Cardiac muscle cell (in vitro differentiated cells and primary cell): ENCODE measurements at regions not wholly inside any gene's neighbourhood (a gene's known extent, or its start where the extent isn't known, plus 50 kb on each side); places are given as distances from the start of the nearest gene placed in this dataset.
A peak's percentile ranks its signal among the peaks of the same experiment; 100 is the strongest.

Source experiments
- DNase-seq, 2 donors: peaks; one replicate each; pipeline versions ENCODE4 v3.0.0 to v3.0.0-alpha.2; 2010 to 2017; ENCODE audit warnings: low read depth in 1 of 2, low spot score in 1 of 2
- H3K27ac ChIP-seq: fragments of 200-600 bp; sonication (generic); 2 replicates; pipeline ENCODE4 v1.5.1; 2016
- H3K27me3 ChIP-seq: fragments of 200-600 bp; sonication (generic); 2 replicates; pipeline ENCODE4 v1.6.0; 2016; ENCODE audit warnings: control low read depth
- H3K36me3 ChIP-seq: fragments of 200-600 bp; sonication (generic); 2 replicates; pipeline ENCODE4 v1.5.1; 2016; ENCODE audit warnings: control low read depth
- H3K4me1 ChIP-seq: fragments of 200-600 bp; sonication (generic); 2 replicates; pipeline ENCODE4 v1.8.1; 2017; ENCODE audit warnings: low read depth, mild to moderate bottlenecking, mixed run types
- H3K4me3 ChIP-seq: fragments of 200-600 bp; sonication (generic); 2 replicates; pipeline ENCODE4 v1.5.1; 2016; ENCODE audit warnings: mild to moderate bottlenecking
- H3K9me3 ChIP-seq: fragments of 200-600 bp; sonication (generic); 2 replicates; pipeline ENCODE4 v1.5.1; 2017; ENCODE audit warnings: low read depth, mild to moderate bottlenecking, control low read depth
- CTCF ChIP-seq: IDR thresholded peaks from 2 replicates; pipeline ENCODE4 v1.5.1; 2012; ENCODE audit warnings: low read depth, mild to moderate bottlenecking, low read length

GRCh38 chr10:6321880-6322279, 119.1 kb downstream of the PFKFB3 start:
- no peak for TF ChIP-seq CTCF
- H3K4me3 ChIP-seq: no peak overlapping the region
- H3K27me3 ChIP-seq: no peaks in the 10 kb centered on the region
- no peaks in the 10 kb centered on the region for H3K4me1 ChIP-seq
- DNase-seq: peak in 1 of 2 donors; percentile 14
- no peaks in the 10 kb centered on the region for H3K36me3 ChIP-seq
- no peaks in the 10 kb centered on the region for H3K9me3 ChIP-seq
- H3K27ac ChIP-seq: no peak overlapping the region

GRCh38 chr10:6322805-6323204, 120.1 kb downstream of the PFKFB3 start:
- no peak for DNase-seq
- Histone ChIP-seq H3K27me3 (no peaks in the 10 kb centered on the region), H3K4me3 (no peak overlapping the region), H3K27ac (no peak overlapping the region), H3K4me1 (no peaks in the 10 kb centered on the region), H3K36me3 (no peaks in the 10 kb centered on the region), H3K9me3 (no peaks in the 10 kb centered on the region)
- no peak for TF ChIP-seq CTCF

GRCh38 chr10:6327961-6328698, 125.4 kb downstream of the PFKFB3 start:
- TF ChIP-seq CTCF: no peak
- H3K27ac ChIP-seq: no peak overlapping the region
- no peak for DNase-seq
- H3K9me3 ChIP-seq: no peaks in the 10 kb centered on the region
- H3K36me3 ChIP-seq: no peaks in the 10 kb centered on the region
- no peak overlapping the region for H3K4me3 ChIP-seq
- H3K4me1 ChIP-seq: no peaks in the 10 kb centered on the region
- no peaks in the 10 kb centered on the region for H3K27me3 ChIP-seq

GRCh38 chr10:6328699-6329423, 126.1 kb downstream of the PFKFB3 start:
- no peaks in the 10 kb centered on the region for H3K36me3 ChIP-seq
- no peaks in the 10 kb centered on the region for H3K9me3 ChIP-seq
- no peak overlapping the region for H3K27ac ChIP-seq
- H3K27me3 ChIP-seq: no peaks in the 10 kb centered on the region
- no peaks in the 10 kb centered on the region for H3K4me1 ChIP-seq
- DNase-seq: no peak
- no peak overlapping the region for H3K4me3 ChIP-seq
- no peak for TF ChIP-seq CTCF

- Histone ChIP-seq H3K4me3 (no peak overlapping the region), H3K36me3 (no peaks in the 10 kb centered on the region), H3K27me3 (no peaks in the 10 kb centered on the region), H3K9me3 (no peaks in the 10 kb centered on the region), H3K27ac (no peak overlapping the region), H3K4me1 (no peaks in the 10 kb centered on the region)
- DNase-seq: no peak
- TF ChIP-seq CTCF: no peak
Observed at GRCh38 chr10:6333086-6333485, 130.4 kb downstream of the PFKFB3 start.
